ENCODE measurements at regions not wholly inside any gene's neighbourhood (a gene's known extent, or its start where the extent isn't known, plus 50 kb on each side); places are given as distances from the start of the nearest gene placed in this dataset.

- WGBS, 4 donors: 63 to 75% (median 70%) methylated on average over 1 of the region's 1 CpG
- ATAC-seq: no peak
- intact Hi-C loops (cut with DNase I): no loop called here
Observed at GRCh38 chr14:51454351-51454750, 197.4 kb upstream of the FRMD6 start.

GRCh38 chr14:51455041-51455835 is 196.5 kb upstream of the FRMD6 start:
- DNase-seq (no peak), ATAC-seq (no peak)
- TF ChIP-seq POLR2A (IDR thresholded peaks at IDR 0.05) (no peak), CTCF (IDR thresholded peaks at IDR 0.05) (no peak)
- Histone ChIP-seq H3K9me3 (no peaks in the 10 kb centered on the region), H3K27ac (no peak overlapping the region), H3K27me3 (no peaks in the 10 kb centered on the region), H3K36me3 (no peaks in the 10 kb centered on the region), H3K4me1 (no peaks in the 10 kb centered on the region), H3K4me3 (no peak overlapping the region)
- 82 to 84% (median 83%) methylated on average over 7 of the region's 7 CpGs for WGBS, 4 donors
- intact Hi-C loops (cut with DNase I): no loop called here

More at GRCh38 chr14:51454351-51454750, 197.4 kb upstream of the FRMD6 start:
- no peak for DNase-seq
- Histone ChIP-seq H3K4me1 (peaks cover 0 to 4% (median under 1%) of the 10 kb centered on the region in 12 donors), H3K27ac (no peak overlapping the region), H3K27me3 (no peaks in the 10 kb centered on the region), H3K9me3 (no peaks in the 10 kb centered on the region), H3K36me3 (no peaks in the 10 kb centered on the region), H3K4me3 (no peak overlapping the region)
- TF ChIP-seq CTCF (IDR thresholded peaks at IDR 0.05): no peak

GRCh38 chr14:51457843-51458562 is 193.7 kb upstream of the FRMD6 start:
- Histone ChIP-seq H3K4me1 (no peaks in the 10 kb centered on the region), H3K27ac (no peak overlapping the region), H3K4me3 (no peak overlapping the region), H3K36me3 (no peaks in the 10 kb centered on the region), H3K27me3 (no peaks in the 10 kb centered on the region), H3K9me3 (no peaks in the 10 kb centered on the region)
- intact Hi-C loops (cut with DNase I): no loop called here
- ATAC-seq (no peak), DNase-seq (no peak)
- TF ChIP-seq CTCF (IDR thresholded peaks at IDR 0.05) (no peak), POLR2A (IDR thresholded peaks at IDR 0.05) (no peak)
- 55 to 100% (median 96%) methylated on average over 1 of the region's 1 CpG for WGBS, 4 donors

GRCh38 chr14:51458563-51458955 is 193.2 kb upstream of the FRMD6 start:
- TF ChIP-seq CTCF (IDR thresholded peaks at IDR 0.05) (no peak), POLR2A (IDR thresholded peaks at IDR 0.05) (no peak)

More at GRCh38 chr14:51458563-51458955, 193.2 kb upstream of the FRMD6 start:
- Histone ChIP-seq H3K4me1 (no peaks in the 10 kb centered on the region), H3K27me3 (no peaks in the 10 kb centered on the region), H3K9me3 (no peaks in the 10 kb centered on the region), H3K27ac (no peak overlapping the region), H3K4me3 (no peak overlapping the region), H3K36me3 (no peaks in the 10 kb centered on the region)
- DNase-seq: no peak
- intact Hi-C loops (cut with DNase I): no loop called here
- ATAC-seq: no peak
- WGBS, 4 donors: 81 to 95% (median 85%) methylated on average over 1 of the region's 1 CpG

All from heart left ventricle (tissue), 16 donors.